Hepatic stellate cell (primary cell): ENCODE measurements at regions not wholly inside any gene's neighbourhood (a gene's known extent, or its start where the extent isn't known, plus 50 kb on each side); places are given as distances from the start of the nearest gene placed in this dataset.
"Not testable (repeated sequence)": the region's sequence is repeated elsewhere in the genome, so short reads cannot be mapped to it uniquely, and the experiment has no call there.

ENCODE experiments used
- DNase-seq: peaks from one replicate; pipeline ENCODE4 v3.0.0; 2011; ENCODE audit warnings: low spot score

DNA sequence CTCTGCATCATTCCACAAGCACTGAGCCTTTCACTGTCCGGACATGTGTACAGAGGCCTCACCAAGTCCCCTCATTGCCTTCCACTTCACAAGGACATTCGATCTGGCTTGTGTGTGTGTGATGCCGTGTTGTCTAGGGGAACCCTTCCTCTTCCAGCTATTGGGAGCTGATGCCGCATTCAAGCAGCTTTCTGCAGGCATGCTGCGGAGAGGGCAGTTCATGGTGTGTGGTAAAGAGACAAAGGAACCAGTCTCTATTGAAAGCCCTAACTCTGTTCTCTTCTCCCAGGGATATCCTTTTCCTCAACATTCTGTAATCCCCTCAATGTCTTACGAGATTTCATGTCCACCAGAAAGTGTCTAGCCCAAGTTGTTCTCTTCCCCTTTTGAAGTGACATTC, 141.6 kb downstream of the ALOX5 start:
- no peak for DNase-seq

DNA sequence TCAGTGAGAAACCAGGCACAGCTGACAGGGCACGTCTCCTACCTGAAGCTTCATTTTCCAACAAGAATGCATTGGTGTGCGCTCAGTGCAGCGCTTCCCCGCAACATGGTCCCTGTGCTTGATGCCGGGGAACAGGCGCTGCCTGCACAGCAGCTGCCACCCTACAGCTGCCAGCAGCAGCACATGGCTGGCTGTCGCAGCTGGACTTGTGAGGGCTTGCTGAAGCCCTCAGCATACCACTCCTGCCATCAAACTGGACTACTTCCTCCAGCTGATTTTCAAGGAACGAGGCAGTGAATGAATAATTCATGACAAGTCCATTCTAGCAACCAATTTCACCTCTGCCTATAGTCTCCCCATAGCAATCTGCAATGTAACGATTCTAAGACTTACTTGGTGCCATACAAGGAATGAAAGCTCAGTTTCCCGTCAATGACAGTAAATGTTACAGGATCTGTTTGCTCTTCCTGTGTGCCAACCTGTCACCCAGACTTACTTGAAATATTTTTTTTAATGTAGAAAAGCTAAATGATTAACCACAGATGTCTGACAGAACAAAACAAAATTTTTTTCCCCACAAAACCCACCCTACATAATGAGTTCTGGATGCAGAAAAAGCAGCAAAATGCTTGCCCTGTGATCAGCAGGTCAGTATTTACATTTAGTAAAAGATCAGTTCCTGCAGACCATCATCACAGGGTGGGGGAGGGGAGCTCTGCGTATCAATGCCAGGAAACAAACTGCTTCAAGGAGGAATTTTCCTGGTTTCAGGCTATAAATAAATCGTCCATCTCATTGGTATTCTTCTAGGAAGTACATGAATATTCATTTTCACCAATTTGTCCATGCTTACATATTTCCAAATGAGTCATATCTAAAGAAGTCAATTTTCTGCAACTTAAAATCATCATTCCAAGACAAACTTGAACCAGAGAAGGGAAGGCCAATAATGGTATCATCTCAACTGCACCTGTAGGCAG, 140.6 kb downstream of the ALOX5 start:
- peak; percentile 43 for DNase-seq

DNA sequence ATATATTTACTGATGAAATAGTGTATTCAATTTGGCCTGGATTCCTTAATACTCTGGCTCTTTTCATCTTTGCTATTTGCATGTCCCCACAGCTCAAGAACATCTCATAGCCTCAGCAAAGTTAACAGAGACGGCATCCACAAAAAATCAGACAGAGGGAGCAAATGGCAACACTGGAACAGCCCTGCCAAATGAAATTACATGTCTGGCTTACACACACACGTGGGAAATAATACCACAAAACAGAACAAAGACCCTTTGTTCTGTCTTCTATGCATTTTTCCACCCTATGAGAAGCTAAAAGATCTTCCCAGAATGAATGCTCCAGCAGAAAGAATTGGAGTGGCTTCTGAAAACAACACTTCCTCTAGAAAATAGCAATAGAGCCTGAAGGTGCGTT, 139.5 kb downstream of the ALOX5 start:
- DNase-seq = no peak

DNA sequence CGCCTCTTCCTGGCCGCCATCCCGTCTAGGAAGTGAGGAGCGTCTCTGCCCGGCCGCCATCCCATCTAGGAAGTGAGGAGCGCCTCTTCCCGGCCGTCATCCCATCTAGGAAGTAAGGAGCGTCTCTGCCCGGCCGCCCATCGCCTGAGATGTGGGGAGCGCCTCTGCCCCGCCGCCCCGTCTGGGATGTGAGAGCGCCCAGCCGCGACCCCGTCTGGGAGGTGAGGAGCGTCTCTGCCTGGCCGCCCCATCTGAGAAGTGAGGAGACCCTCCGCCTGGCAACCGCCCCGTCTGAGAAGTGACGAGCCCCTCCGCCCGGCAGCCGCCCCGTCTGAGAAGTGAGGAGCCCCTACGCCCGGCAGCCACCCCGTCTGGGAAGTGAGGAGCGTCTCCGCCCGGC, 137.9 kb downstream of the ALOX5 start:
- not testable (repeated sequence) for DNase-seq

DNA sequence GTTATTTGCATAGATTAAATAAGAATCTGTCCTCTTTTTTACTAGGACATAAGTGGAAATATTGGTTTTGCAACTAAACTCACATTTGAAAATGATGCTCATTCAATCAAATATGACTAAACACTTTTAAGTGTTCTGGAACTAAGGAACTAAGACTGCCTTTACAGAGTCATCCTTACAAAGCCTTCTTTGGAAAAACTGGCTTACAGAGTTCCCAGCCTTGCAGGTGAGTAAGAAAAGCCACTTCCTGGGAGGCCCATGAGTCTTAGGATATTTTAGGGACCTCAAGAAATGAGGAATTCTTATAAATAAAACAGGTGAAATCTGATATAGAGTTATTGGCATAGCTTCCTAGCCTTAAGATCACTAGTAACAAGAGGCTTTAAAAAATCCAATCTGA, 135.5 kb downstream of the ALOX5 start:
- DNase-seq = no peak

DNA sequence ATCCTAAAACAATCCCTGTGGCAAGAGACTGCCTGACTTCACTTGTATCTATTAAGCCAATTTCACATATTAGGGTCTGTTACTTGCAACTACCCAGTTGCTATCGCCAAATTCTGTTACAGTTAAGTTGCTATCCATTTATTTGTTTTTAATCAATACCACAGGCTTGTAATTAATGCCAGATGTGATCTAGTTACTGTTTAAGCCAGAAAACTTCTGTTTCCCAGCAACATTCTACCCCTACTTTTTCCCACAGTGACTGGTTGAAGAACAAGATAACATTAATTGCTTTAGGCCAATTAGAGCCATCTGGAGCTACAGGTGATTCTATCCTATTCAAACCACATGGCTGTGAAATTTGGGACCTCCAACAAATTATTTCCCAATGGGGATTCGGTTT, 131.3 kb downstream of the ALOX5 start:
- DNase-seq = no peak

DNA sequence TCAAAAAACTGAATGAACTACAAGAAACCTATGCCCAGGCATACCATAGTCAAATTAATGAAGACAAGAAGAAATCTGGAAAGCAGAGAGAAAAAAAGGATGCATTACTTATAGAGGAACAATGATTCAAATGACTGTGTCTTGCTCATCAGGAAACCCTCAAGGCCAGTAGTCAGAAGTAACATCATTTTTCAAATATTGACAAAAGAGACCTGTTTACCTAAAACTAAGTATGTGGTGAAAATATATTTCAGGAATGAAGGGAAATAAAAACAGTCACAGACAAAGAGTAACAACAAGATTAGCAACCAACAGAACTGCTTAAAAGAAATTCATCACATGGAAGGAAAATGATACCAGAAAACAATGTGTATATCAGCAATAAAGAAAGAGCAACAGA, 128.4 kb downstream of the ALOX5 start:
- no peak for DNase-seq

DNA sequence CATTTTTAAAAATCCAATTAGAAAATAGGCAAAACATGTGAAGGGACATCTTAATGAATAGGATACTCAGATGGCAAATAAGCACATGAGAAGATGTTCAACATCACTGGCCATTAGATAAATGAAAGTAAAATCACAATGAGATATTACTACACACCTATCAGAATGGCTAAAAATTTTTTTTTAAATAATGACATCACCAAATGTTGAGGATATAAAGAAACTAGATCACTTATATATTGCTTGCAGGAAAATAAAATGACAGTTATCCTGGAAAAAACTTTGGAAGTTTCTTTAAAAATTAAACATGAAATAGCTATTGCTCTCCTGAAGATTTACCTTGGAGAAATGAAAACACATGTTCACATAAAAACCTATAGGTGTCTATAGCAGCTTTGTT, 127.8 kb downstream of the ALOX5 start:
- DNase-seq = no peak

DNA sequence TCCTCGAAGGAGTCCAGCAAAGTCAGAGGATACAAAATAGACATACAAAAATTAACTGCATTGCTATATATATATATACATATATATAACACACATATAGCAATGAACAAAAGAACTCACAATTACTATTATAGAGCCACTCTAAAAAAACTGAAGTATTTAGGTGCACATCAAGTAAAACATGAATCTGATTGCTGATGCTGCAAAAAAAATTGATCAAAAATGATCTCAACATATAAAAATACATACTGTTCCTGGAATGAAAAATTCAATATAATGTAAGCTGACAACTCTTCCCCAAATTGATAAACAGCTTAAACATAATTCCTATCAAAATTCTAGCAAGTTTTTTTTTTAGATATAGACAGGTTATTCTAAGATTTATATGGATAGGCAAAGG, 126.8 kb downstream of the ALOX5 start:
- no peak for DNase-seq

DNA sequence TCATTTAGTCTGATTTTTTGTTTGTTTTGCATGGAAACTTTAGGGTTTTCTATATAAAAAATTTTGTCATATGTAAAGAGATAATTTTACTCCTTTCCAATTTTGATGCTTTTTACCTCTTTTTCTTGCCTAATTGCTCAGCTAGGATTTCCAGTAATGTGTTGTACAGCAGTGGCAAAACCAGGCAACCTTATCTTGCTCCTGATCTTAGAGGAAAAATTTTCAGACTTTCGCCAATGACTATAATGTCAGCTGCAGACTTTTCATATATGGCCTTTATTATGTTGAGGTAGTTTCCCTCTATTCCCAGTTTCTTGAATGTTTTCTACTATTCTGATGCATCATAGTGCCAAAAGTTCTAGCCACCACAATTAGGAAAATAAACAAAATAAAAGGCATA, 126.3 kb downstream of the ALOX5 start:
- DNase-seq = no peak

DNA sequence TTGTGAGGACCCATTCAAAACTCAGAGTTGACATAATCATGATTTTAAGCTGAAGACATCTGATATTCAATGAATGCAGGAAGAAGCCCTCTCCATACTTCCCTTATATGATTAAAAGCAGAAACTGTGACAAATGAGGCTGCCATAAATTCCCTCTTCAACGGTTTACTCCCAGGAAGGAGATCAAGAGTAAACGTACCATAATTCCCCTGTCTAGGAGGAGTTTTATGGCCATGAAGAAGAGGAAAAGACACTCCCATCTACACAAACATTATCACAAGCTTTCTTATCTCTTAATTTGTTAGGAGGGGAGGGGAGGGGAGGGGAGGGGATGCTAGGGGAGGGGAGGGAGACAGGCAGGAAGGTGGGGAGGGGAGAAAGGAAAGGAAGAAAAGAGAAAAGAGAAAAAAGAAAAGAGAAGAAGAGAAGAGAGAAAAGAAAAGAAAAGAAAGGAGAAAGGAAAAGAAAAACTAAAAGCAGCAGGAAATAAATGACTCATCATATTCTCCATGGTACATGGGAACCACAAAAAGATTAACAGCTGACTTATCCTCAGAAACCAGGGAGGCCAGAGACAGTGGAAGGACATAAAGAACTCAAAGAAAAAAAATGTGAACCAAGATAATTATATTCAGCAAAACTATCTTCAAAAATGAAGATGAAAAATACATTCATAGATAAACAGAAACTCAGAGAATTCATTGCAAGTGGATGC, 121.6 kb downstream of the ALOX5 start:
- no peak for DNase-seq
